Activated naive CD4-positive, alpha-beta T cell treated with anti-CD3 and anti-CD28 coated beads, Interleukin-2, amount 10 ng/mL, durations not matched to agents 7 days and 5 days (primary cell): ENCODE measurements at regions not wholly inside any gene's neighbourhood (a gene's known extent, or its start where the extent isn't known, plus 50 kb on each side); places are given as distances from the start of the nearest gene placed in this dataset.

Experiments used
- CTCF ChIA-PET: fragments of 350-600 bp; sonication (Branson Sonifier 250); formaldehyde crosslinking; loops from one replicate; lab custom pipeline; 2021; ENCODE audit warnings: antibody characterized with exemption; lab: Charles Lee
- DNase-seq: peaks from one replicate; pipeline ENCODE4 v3.0.0-alpha.2; 2020
- H3K27ac Mint-ChIP-seq: one replicate; pipeline ENCODE4 v1.8.0; 2021; ENCODE audit warnings: mild to moderate bottlenecking, moderate library complexity, mixed read lengths
- H3K27me3 Mint-ChIP-seq: one replicate; pipeline ENCODE4 v1.8.0; 2021; ENCODE audit warnings: mild to moderate bottlenecking, mixed read lengths
- H3K36me3 Mint-ChIP-seq: one replicate; pipeline ENCODE4 v1.8.0; 2021; ENCODE audit warnings: mixed read lengths
- H3K4me1 Mint-ChIP-seq: one replicate; pipeline ENCODE4 v1.8.0; 2021; ENCODE audit warnings: mixed read lengths
- H3K4me3 Mint-ChIP-seq: one replicate; pipeline ENCODE4 v1.8.0; 2021; ENCODE audit warnings: mild to moderate bottlenecking, moderate library complexity, mixed read lengths
- H3K9me3 Mint-ChIP-seq: one replicate; pipeline ENCODE4 v1.8.0; 2021; ENCODE audit warnings: mixed read lengths

DNA sequence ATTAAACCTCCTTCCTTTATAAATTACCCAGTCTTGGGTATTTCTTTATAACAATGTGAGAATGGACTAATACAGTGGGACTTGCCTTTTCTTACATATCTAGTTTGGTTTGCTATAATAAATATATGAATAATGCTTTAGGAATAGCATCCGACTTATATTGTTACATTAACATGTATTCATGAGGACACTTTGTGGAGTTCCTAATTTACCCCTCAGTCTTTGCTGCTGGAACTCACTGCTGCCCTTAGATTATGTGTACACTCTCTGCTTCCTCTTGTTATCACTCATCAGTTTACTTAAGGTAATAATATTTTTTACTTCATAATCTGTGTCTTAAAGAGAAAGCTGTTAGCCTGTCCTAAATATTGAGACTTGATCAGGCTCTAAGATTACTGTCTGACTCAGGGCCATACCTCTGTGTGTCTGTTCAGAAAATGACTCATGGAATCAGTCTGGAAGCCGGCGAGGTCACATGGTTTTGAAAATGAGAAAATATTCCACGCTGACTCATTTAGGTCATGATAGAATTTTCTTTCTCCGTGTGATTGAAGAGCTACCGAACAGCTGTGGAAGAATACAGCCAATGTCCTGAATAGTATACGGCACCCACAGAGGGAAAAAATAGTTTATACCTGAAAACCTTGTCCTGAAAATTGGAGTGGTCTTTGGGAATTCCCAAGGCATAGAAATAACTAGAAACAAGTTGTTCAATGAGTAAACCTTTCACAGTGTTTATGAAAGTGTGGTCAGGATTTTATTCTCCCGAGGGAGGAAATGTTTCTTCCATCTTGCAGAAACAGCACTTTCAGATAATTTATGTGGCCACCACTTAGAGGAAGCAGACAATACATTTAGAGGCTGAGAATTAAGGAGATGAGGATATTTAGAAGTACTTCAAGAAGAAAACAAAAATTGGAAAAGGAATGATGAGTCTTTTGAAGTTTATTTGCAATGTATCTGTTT is 156.4 kb downstream of the DSEL start:
- H3K27ac Mint-ChIP-seq = no peak overlapping the region
- no peaks in the 10 kb centered on the region for H3K9me3 Mint-ChIP-seq
- H3K4me3 Mint-ChIP-seq = no peak overlapping the region
- CTCF ChIA-PET = no interaction called here
- DNase-seq = no peak
- H3K4me1 Mint-ChIP-seq = no peaks in the 10 kb centered on the region
- no peaks in the 10 kb centered on the region for H3K27me3 Mint-ChIP-seq
- no peaks in the 10 kb centered on the region for H3K36me3 Mint-ChIP-seq

DNA sequence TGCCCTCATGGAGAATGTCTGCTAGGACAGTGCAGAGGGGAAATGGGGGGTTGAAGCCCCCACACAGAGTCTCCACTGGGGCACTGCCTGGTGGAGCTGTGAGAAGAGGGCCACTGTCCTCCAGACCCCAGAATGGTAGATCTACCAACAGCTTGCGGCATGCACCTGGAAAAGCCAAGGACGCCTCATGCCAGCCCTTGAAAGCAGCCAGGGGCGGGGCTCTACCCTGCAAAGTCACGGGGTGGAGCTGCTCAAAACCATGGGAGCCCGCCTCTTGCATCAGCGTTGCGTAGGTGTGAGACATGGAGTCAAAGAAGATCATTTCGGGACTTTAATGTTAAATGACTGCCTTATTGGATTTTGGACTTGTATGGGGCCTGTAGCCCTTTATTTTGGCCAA is 157.6 kb downstream of the DSEL start:
- no peak overlapping the region for H3K27ac Mint-ChIP-seq
- CTCF ChIA-PET = no interaction called here
- no peaks in the 10 kb centered on the region for H3K36me3 Mint-ChIP-seq

DNA sequence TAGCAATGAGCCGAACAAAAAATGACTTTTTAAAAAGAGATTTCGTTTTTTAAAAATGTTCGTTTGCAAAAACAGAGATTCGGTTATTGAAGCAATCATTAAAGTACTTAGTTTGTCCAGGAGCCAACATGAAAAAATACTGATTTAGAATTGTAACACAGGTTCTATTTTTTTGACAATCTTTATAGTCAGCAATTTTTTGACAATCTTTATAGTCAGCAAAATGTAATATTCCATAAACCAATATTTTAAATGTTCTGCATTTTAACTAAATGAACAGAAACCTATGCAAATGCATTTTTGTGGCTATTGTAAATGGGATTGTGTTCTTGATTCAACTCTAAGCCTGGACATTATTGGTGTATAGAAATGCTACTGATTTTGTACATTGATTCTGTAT is 161.8 kb downstream of the DSEL start:
- Mint-ChIP-seq H3K4me3 (no peak overlapping the region), H3K4me1 (no peaks in the 10 kb centered on the region), H3K27ac (no peak overlapping the region), H3K27me3 (no peaks in the 10 kb centered on the region), H3K9me3 (no peaks in the 10 kb centered on the region), H3K36me3 (no peaks in the 10 kb centered on the region)
- no peak for DNase-seq
- CTCF ChIA-PET = no interaction called here

More for the DNA sequence above, 157.6 kb downstream of the DSEL start:
- no peaks in the 10 kb centered on the region for H3K9me3 Mint-ChIP-seq
- no peaks in the 10 kb centered on the region for H3K4me1 Mint-ChIP-seq
- H3K4me3 Mint-ChIP-seq = no peak overlapping the region
- H3K27me3 Mint-ChIP-seq = no peaks in the 10 kb centered on the region
- DNase-seq = no peak

DNA sequence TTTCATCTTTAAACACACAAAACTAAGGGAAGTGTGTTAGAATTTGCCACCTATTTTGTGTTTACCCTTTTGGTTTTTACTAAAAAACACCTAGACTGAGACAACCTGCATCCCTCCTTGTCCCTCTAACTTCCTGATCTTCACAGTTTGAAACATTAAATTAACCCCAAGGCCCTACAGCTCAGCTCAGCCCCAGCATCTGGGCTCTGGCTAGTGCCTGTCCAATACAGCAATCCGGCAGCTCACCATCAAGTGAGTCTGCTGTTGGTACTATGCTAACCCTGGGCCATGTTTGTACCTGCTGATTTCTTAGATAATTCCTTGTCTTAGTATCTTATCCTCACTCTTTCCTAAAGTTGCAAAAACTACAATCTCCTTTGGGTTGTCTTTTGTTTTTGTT is 162.4 kb downstream of the DSEL start:
- H3K4me1 Mint-ChIP-seq = no peaks in the 10 kb centered on the region
- H3K36me3 Mint-ChIP-seq = no peaks in the 10 kb centered on the region
- H3K27ac Mint-ChIP-seq = no peak overlapping the region
- no peak for DNase-seq
- CTCF ChIA-PET = no interaction called here
- H3K9me3 Mint-ChIP-seq = no peaks in the 10 kb centered on the region
- H3K4me3 Mint-ChIP-seq = no peak overlapping the region
- H3K27me3 Mint-ChIP-seq = no peaks in the 10 kb centered on the region

DNA sequence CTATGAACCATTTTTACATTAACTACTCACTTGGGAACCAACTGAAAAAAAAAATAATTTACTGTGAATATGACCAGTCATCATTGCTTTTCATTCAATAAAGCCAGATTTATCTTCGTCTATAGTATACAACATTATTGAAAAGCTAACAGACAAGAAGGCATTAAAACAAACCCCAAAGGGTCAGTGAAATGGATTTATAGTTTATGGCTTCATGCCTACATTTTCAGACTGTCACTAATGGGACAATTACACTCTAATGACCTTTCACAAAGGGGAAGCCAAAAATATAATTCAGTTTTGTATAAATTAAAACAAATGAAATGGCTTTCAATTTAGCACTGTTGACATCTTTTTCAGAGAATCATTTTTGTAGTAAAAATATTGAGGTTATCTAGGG is 169.1 kb downstream of the DSEL start:
- Mint-ChIP-seq H3K4me3 (no peak overlapping the region), H3K36me3 (no peaks in the 10 kb centered on the region), H3K27me3 (no peaks in the 10 kb centered on the region), H3K27ac (no peak overlapping the region), H3K9me3 (no peaks in the 10 kb centered on the region), H3K4me1 (no peaks in the 10 kb centered on the region)
- no peak for DNase-seq
- CTCF ChIA-PET = no interaction called here

DNA sequence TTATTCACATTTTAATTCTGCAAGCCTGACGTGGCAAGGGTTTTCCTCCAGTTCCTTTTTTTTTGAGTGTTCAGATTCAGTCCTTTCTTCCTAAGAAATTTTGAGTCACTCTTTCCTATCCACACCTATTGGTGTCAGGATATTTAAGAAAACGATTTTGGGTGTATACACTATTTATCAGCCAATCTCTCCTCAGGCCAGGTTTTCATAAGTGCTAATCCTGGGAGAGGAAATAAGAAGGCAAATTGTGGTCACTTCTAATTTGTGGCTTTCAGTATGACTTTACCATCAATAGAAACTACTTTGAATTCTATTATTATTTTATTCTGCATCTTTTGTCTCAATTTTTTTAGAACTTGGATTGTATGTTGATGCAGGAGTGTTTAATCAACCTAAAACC is 174.4 kb downstream of the DSEL start:
- no peak overlapping the region for H3K4me3 Mint-ChIP-seq
- no peak for DNase-seq
- CTCF ChIA-PET = no interaction called here
- no peaks in the 10 kb centered on the region for H3K36me3 Mint-ChIP-seq
- no peaks in the 10 kb centered on the region for H3K4me1 Mint-ChIP-seq
- no peak overlapping the region for H3K27ac Mint-ChIP-seq
- H3K9me3 Mint-ChIP-seq = no peaks in the 10 kb centered on the region
- no peaks in the 10 kb centered on the region for H3K27me3 Mint-ChIP-seq

DNA sequence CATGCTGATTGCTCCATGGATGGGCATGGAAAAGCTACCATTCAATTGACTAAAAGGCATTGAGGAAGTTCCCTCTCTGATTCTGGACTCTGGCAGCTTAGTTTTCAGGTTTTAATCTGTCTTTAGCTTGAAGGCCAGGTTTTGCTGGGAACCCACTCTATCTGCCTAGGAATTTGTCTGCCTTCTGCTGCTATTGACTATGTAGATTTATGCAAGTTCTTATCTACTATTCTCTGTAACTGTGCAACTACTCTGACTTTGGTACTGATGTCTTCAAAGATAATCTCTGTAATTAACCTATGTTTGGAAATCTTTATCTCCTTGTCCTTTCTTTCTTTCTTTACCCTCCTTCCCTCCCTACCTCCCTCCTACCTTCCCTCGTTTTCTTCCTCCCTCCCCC is 178.8 kb downstream of the DSEL start:
- H3K4me3 Mint-ChIP-seq = no peak overlapping the region
- no peaks in the 10 kb centered on the region for H3K9me3 Mint-ChIP-seq
- no peak overlapping the region for H3K27ac Mint-ChIP-seq
- no peak for DNase-seq
- H3K4me1 Mint-ChIP-seq = no peaks in the 10 kb centered on the region
- H3K36me3 Mint-ChIP-seq = no peaks in the 10 kb centered on the region
- no peaks in the 10 kb centered on the region for H3K27me3 Mint-ChIP-seq
- CTCF ChIA-PET = no interaction called here

DNA sequence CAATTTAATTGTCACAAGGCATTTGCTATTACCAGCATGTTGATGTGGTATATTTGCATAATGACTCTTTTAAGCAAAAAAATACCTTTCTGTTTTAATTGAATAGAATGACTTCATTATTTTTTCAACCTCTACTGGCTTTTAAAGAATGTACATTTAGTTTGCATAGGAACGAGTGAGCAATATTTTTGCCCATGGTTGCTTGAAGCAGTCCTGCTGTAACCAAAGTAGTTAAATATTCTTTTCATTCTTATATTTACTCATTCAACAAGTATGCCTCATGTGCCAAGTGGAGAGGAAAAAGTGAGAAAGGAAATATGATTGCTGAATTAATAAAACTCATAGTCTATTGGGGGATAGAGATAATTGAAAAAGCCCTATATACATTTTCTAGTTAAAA is 184.7 kb downstream of the DSEL start:
- Mint-ChIP-seq H3K9me3 (no peaks in the 10 kb centered on the region), H3K27me3 (no peaks in the 10 kb centered on the region)
- CTCF ChIA-PET = no interaction called here

DNA sequence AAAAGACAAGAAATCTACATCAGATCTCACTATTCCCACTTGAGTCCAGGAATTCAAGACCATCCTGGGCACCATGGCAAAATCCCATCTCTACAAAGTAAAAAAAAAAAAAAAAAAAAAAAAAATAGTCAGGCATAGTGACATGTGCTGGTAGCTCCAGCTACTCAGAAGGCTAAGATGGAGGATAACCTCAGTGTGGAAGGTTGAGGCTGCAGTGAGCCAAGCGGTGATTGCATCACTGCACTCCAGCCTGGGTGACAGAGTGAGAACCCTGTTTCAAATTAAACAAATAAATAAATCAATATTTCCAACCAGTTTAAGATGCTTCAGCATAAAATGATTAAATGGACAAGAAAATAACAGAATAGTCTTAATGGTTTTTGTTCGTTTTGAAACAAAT is 197.4 kb downstream of the DSEL start:
- H3K27me3 Mint-ChIP-seq = no peaks in the 10 kb centered on the region
- H3K36me3 Mint-ChIP-seq = no peaks in the 10 kb centered on the region
- no peaks in the 10 kb centered on the region for H3K4me1 Mint-ChIP-seq
- CTCF ChIA-PET = no interaction called here
- DNase-seq = no peak
- H3K4me3 Mint-ChIP-seq = no peak overlapping the region
- peaks cover 4% of the 10 kb centered on the region for H3K9me3 Mint-ChIP-seq
- H3K27ac Mint-ChIP-seq = no peak overlapping the region

More for the DNA sequence above, 184.7 kb downstream of the DSEL start:
- no peak for DNase-seq
- no peak overlapping the region for H3K4me3 Mint-ChIP-seq
- H3K36me3 Mint-ChIP-seq = no peaks in the 10 kb centered on the region
- no peak overlapping the region for H3K27ac Mint-ChIP-seq
- H3K4me1 Mint-ChIP-seq = no peaks in the 10 kb centered on the region

DNA sequence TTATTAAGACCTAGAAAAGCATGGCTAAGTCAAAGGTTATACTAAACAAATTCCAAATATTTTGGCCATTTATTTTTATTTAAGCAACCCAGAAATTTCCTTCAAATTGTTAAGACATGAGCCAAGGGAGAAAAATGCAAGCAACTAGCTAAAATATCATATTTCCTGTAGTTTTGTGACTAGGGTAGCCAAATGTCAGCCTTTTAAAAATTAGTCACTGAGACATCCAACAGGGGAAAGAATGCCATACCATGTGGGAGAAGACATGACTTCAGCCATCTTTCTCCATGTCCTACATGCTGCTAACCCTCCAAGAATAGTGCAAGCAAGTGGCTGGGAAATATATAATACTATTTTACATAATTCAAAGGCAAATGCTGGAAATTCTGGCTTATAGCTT is 197.9 kb downstream of the DSEL start:
- CTCF ChIA-PET = no interaction called here
- Mint-ChIP-seq H3K27ac (no peak overlapping the region), H3K27me3 (no peaks in the 10 kb centered on the region)

DNA sequence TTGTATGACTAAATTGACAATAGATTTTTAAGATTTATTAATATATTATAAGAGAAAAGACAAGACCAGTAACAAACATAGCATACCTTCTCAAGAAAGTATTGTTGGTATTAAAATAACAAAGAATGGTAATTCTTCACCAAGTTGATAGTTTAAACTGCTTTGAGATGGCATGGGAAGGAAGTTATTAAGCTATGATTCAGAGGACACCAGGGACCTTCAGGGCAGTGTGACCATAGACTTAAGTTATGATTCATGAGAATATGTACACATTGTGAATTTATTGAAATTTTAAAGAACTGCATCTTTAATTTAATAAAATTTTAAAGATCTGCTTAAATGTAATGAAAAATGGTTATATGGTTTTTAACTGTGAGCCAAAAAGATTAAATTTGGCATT is 205.7 kb downstream of the DSEL start:
- no peaks in the 10 kb centered on the region for H3K9me3 Mint-ChIP-seq
- H3K27ac Mint-ChIP-seq = no peak overlapping the region
- H3K4me3 Mint-ChIP-seq = no peak overlapping the region
- CTCF ChIA-PET = no interaction called here
- no peak for DNase-seq
- no peaks in the 10 kb centered on the region for H3K27me3 Mint-ChIP-seq
- no peaks in the 10 kb centered on the region for H3K4me1 Mint-ChIP-seq
- no peaks in the 10 kb centered on the region for H3K36me3 Mint-ChIP-seq

More for the DNA sequence above, 197.9 kb downstream of the DSEL start:
- peaks cover 4% of the 10 kb centered on the region for H3K9me3 Mint-ChIP-seq
- no peak overlapping the region for H3K4me3 Mint-ChIP-seq
- no peaks in the 10 kb centered on the region for H3K4me1 Mint-ChIP-seq
- H3K36me3 Mint-ChIP-seq = no peaks in the 10 kb centered on the region
- no peak for DNase-seq

DNA sequence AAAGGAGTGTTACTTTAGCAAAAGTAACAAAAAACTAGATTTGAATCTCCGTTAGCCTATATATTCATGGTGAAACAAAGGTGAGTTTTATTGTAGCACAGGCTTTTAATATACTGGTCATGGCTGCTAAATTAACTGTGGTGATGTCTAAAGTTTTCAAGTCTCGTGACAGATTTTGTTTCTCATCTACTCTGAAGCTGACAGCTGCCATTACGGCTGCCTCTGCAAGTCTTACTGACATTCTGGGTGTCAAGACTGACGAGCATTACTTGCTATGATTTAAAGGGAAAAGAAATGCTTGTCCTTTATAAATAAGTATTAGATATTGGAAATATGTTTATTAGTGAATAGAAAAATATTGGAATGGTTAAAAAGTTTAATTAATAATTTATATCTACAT is 207.7 kb downstream of the DSEL start:
- Mint-ChIP-seq H3K9me3 (no peaks in the 10 kb centered on the region), H3K4me3 (no peak overlapping the region), H3K27ac (no peak overlapping the region), H3K4me1 (peaks cover 4% of the 10 kb centered on the region), H3K27me3 (no peaks in the 10 kb centered on the region), H3K36me3 (no peaks in the 10 kb centered on the region)
- CTCF ChIA-PET = interaction anchor here (0.9 kb wide), 1 partner anchor 22 kb away, joined by 3 read pairs; no protein-coding TSS in a partner anchor
- no peak for DNase-seq

DNA sequence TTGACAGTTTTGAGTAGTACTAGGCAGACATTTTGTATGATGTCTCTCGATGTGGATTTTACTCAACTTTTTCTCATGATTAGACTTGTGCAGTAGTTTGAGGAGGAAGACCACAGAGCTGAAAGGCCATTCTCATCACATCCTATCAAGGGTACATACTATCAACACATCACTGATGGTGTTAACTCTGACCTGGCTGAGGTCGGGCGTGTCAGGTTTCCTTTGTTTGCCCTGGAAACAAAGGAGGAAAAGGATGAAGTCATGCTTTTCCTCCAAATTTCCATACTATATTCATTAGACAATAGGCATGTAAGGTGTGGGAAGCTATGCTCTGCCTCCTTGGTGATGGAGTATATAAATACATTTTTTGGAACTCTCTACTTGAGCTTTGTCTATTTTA is 211.1 kb downstream of the DSEL start:
- Mint-ChIP-seq H3K27me3 (no peaks in the 10 kb centered on the region), H3K4me1 (peaks cover 16% of the 10 kb centered on the region), H3K9me3 (peaks cover 6% of the 10 kb centered on the region), H3K4me3 (no peak overlapping the region), H3K27ac (no peak overlapping the region), H3K36me3 (peaks cover 2% of the 10 kb centered on the region)
- no peak for DNase-seq
- CTCF ChIA-PET = no interaction called here

DNA sequence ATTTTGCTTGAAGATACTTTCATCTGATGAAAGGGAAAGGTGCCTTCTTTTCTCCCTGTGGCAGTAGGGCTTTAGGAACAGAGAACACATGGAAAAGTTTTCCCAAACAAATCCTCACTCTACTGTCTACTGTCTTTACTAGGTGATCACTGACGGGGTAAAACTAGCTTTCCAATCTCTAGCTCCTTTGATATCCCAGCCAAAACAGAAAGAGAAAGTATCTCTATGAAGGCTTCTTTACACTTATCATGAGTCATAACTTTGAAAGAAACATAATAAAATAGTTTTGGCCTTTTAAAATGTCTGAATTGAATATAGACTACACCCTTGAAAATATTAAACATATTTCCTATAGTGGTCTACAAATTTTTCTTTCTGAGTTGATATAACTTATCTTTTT is 214.5 kb downstream of the DSEL start:
- Mint-ChIP-seq H3K27me3 (no peaks in the 10 kb centered on the region), H3K4me3 (no peak overlapping the region), H3K27ac (peak overlapping the region; percentile 76), H3K36me3 (peaks cover 2% of the 10 kb centered on the region), H3K9me3 (peaks cover 15% of the 10 kb centered on the region), H3K4me1 (peaks cover 16% of the 10 kb centered on the region)
- CTCF ChIA-PET = no interaction called here
- DNase-seq = no peak

DNA sequence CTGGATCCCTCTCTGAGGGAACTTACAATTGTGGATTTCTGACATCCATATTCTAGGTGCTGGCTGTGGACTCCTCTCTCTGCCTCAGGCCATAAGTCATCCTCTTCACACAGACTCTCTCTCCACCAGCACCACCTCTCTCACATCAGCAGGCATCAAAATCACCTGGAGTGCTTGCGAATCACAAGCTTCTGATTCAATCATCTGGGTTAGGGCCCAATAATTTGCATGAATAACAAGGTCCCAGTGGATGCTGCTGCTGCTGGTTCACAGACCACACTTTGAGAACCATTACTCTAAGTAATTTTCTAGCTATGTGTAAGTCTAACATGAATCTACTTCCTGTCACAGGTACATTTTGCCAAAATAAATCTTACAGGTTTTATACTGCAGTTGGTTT is 214.9 kb downstream of the DSEL start:
- CTCF ChIA-PET = no interaction called here
- Mint-ChIP-seq H3K4me1 (peaks cover 16% of the 10 kb centered on the region), H3K9me3 (peaks cover 15% of the 10 kb centered on the region), H3K27ac (peak overlapping the region; percentile 76), H3K4me3 (no peak overlapping the region), H3K27me3 (no peaks in the 10 kb centered on the region), H3K36me3 (peaks cover 2% of the 10 kb centered on the region)
- no peak for DNase-seq
